ENCODE measurements at regions not wholly inside any gene's neighbourhood (a gene's known extent, or its start where the extent isn't known, plus 50 kb on each side); places are given as distances from the start of the nearest gene placed in this dataset.

DNA sequence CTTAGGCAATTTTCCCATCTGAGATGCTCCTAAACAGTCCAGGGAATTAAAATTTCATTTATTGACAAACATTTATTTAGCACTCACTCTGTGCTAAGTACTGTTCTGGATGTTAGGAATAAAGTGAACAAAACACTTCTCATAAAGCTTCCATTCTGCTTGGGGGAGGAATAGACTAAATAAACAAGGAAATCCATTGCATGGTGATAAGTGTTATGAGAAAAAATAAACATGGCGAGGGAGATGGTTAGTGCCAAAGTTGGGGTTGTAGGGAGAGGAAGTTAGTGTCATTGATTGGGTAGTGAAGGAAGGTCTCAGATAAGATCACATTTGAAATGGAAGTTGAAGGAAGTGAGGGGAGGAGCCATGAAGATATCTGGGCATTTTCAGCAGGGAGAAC is 72.2 kb upstream of the CES5A start:
- Histone ChIP-seq H3K36me3 (no peaks in the 10 kb centered on the region), H3K9me3 (no peaks in the 10 kb centered on the region), H3K27me3 (peaks cover 0 to 6% (median 3%) of the 10 kb centered on the region in 4 donors), H3K4me3 (no peak overlapping the region), H3K4me1 (no peaks in the 10 kb centered on the region), H3K27ac (no peak overlapping the region)
- no peak for DNase-seq
- intact Hi-C loops (cut with DNase I) = loop anchor here in 2 of 3 donors (5.0 to 10.0 kb wide), 2 partner anchors 367 to 370 kb away; no protein-coding TSS in a partner anchor
- no peak for FAIRE-seq
- 33 to 51% methylated on average over 1 of the region's 1 CpG for WGBS, 2 donors
- ATAC-seq = no peak
- no peak for TF ChIP-seq CTCF (IDR thresholded peaks at IDR 0.05)

- FAIRE-seq (no peak), DNase-seq (peak in 5 of 6 donors; percentile 25 to 71 (median 58)), ATAC-seq (peak; percentile 61 to 88 (median 87))
- H3K36me3 ChIP-seq = no peaks in the 10 kb centered on the region
- intact Hi-C loops (cut with DNase I) = loop anchor here in 1 of 3 donors (10.0 kb wide), 1 partner anchor 370 kb away; no protein-coding TSS in a partner anchor
- peak; percentile 88 to 97 (median 93) for TF ChIP-seq CTCF (IDR thresholded peaks at IDR 0.05)
- 37 to 44% methylated on average over 8 of the region's 8 CpGs for WGBS, 2 donors
- H3K4me3 ChIP-seq = no peak overlapping the region
- no peaks in the 10 kb centered on the region for H3K4me1 ChIP-seq
- H3K9me3 ChIP-seq = no peaks in the 10 kb centered on the region
- peaks cover 0 to 6% (median 0%) of the 10 kb centered on the region in 4 donors for H3K27me3 ChIP-seq
- no peak overlapping the region for H3K27ac ChIP-seq
Observed at GRCh38 chr16:55944377-55944802, 69.2 kb upstream of the CES5A start.

- TF ChIP-seq CTCF (IDR thresholded peaks at IDR 0.05) = no peak
- DNase-seq (no peak), FAIRE-seq (no peak), ATAC-seq (no peak)
- no peaks in the 10 kb centered on the region for H3K9me3 ChIP-seq
- no peak overlapping the region for H3K4me3 ChIP-seq
- no peak overlapping the region for H3K27ac ChIP-seq
- intact Hi-C loops (cut with DNase I) = loop anchor here in 1 of 3 donors (10.0 kb wide), 1 partner anchor 372 kb away; no protein-coding TSS in a partner anchor
- H3K36me3 ChIP-seq = no peaks in the 10 kb centered on the region
- 13 to 15% methylated on average over 4 of the region's 4 CpGs for WGBS, 2 donors
- peaks cover 0 to 6% (median 2%) of the 10 kb centered on the region in 4 donors for H3K27me3 ChIP-seq
- no peaks in the 10 kb centered on the region for H3K4me1 ChIP-seq
Observed at GRCh38 chr16:55943267-55943666, 68.1 kb upstream of the CES5A start.

DNA sequence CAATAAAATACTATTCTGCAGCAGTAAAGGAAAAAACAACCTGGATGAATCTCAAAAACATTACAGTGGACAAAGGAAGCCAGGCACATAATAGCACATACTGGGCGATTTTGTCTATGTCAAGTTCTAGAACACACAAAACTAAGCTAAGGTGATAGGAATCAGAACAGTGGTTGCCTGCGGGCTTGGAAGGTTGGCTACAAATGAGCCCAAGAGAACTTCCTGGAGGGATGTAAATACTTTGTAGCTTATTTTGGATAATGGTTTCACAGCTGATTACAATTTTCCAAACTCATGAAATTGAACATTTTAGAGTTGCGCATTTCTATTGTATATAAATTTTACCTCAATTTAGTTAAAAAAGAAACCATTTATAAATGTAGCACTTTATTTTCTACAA is 67.6 kb upstream of the CES5A start:
- Histone ChIP-seq H3K4me1 (no peaks in the 10 kb centered on the region), H3K4me3 (no peak overlapping the region), H3K27ac (no peak overlapping the region), H3K9me3 (no peaks in the 10 kb centered on the region), H3K36me3 (no peaks in the 10 kb centered on the region), H3K27me3 (peaks cover 0 to 6% (median 2%) of the 10 kb centered on the region in 4 donors)
- no peak for FAIRE-seq
- no peak for ATAC-seq
- intact Hi-C loops (cut with DNase I) = loop anchor here in 1 of 3 donors (10.0 kb wide), 1 partner anchor 372 kb away; no protein-coding TSS in a partner anchor
- TF ChIP-seq CTCF (IDR thresholded peaks at IDR 0.05) = no peak
- WGBS, 2 donors = 68 to 71% methylated on average over 3 of the region's 3 CpGs
- DNase-seq = no peak

DNA sequence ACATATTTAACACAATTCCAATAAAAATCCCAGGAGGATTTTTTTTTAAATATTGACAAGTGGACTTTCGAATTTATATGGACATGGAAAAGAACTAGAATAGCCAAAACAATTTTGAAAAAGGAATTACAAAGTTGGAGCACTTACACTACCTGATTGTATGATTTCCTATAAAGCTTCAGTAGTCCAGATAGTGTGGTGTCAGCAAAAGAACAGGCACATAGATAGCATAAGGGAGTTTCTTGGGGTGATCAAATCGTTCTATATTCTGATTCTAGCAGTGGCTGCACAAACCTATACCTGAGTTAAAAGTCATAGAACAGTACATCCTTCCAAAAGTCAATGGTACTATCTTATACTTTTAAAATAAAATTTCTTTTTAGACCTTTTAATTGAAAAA is 66.4 kb upstream of the CES5A start:
- Histone ChIP-seq H3K4me3 (no peak overlapping the region), H3K36me3 (no peaks in the 10 kb centered on the region), H3K27ac (no peak overlapping the region), H3K4me1 (no peaks in the 10 kb centered on the region), H3K9me3 (no peaks in the 10 kb centered on the region), H3K27me3 (peaks cover 0 to 6% (median 2%) of the 10 kb centered on the region in 4 donors)
- intact Hi-C loops (cut with DNase I) = loop anchor here in 1 of 3 donors (10.0 kb wide), 1 partner anchor 373 kb away; no protein-coding TSS in a partner anchor
- no peak for ATAC-seq
- no peak for FAIRE-seq
- no peak for DNase-seq
- TF ChIP-seq CTCF (IDR thresholded peaks at IDR 0.05) = no peak
- 32 to 34% methylated on average over 2 of the region's 2 CpGs for WGBS, 2 donors

Data from pancreas (tissue), 10 donors.